ENCODE measurements at regions not wholly inside any gene's neighbourhood (a gene's known extent, or its start where the extent isn't known, plus 50 kb on each side); places are given as distances from the start of the nearest gene placed in this dataset.

- TF ChIP-seq ZNF610 (tag by site-specific recombination; IDR thresholded peaks at IDR 0.05; ENCODE audit: borderline replicate concordance) (no peak), SP7 (tag by site-specific recombination; IDR thresholded peaks at IDR 0.05) (peak; percentile 51; the same call in 1 of the 2 replicates), ZSCAN30 (tag by site-specific recombination; IDR thresholded peaks at IDR 0.05) (no peak), ZNF398 (tag by site-specific recombination; IDR thresholded peaks at IDR 0.05) (peak; percentile 67; the same call in 1 of the 2 replicates), KLF1 (tag by site-specific recombination; IDR thresholded peaks at IDR 0.05) (peak; percentile 21; the same call in 1 of the 2 replicates), ZFHX2 (tag by site-specific recombination; conservative IDR thresholded peaks at IDR 0.05) (peak; percentile 94), ELK4 (IDR thresholded peaks at IDR 0.05; ENCODE audit: borderline replicate concordance, low read depth, low read length) (no peak)
These were observed 78.8 kb upstream of the CRHR1 start (continued) for GRCh38 chr17:45705123-45706009.

- Histone ChIP-seq H3K9me3 (ENCODE audit: control insufficient read depth, insufficient read depth, low read depth, low read length) (no peaks in the 10 kb centered on the region), H3K4me1 (ENCODE audit: control insufficient read depth, insufficient read depth, low read length) (0 out of 2 replicates have a peak, but pooled peaks cover 2% of the 10 kb centered on the region), H3K27ac (ENCODE audit: extremely low read depth, low read depth, low read length) (no peak overlapping the region), H3K36me3 (ENCODE audit: control insufficient read depth in 2 of 2, insufficient read depth in 1 of 2, low read length in 2 of 2) (no peaks in the 10 kb centered on the region), H3K4me3 (ENCODE audit: low read depth, low read length) (no peak overlapping the region)
- ChIA-PET CTCF (no interaction called here), POLR2A (no interaction called here)
- TF ChIP-seq ZNF529 (tag by site-specific recombination; IDR thresholded peaks at IDR 0.05; ENCODE audit: insufficient replicate concordance) (no peak), ZNF623 (tag by site-specific recombination; IDR thresholded peaks at IDR 0.05) (peak; percentile 96)
These were observed 78.1 kb upstream of the CRHR1 start for GRCh38 chr17:45706033-45706432.

GRCh38 chr17:45708707-45709290, 75.3 kb upstream of the CRHR1 start:
- TF ChIP-seq ZFHX2 (tag by site-specific recombination; conservative IDR thresholded peaks at IDR 0.05), result no peak
- H3K4me1 ChIP-seq (ENCODE audit: control insufficient read depth, insufficient read depth, low read length), result 0 out of 2 replicates have a peak, but pooled peaks cover 2% of the 10 kb centered on the region
- H3K27ac ChIP-seq (ENCODE audit: extremely low read depth, low read depth, low read length), result no peak overlapping the region
- CTCF ChIA-PET, result no interaction called here
- POLR2A ChIA-PET, result no interaction called here
- H3K36me3 ChIP-seq (ENCODE audit: control insufficient read depth in 2 of 2, insufficient read depth in 1 of 2, low read length in 2 of 2), result no peaks in the 10 kb centered on the region
- no peaks in the 10 kb centered on the region for H3K9me3 ChIP-seq (ENCODE audit: control insufficient read depth, insufficient read depth, low read depth, low read length)
- no peak overlapping the region for H3K4me3 ChIP-seq (ENCODE audit: low read depth, low read length)

GRCh38 chr17:45709728-45710288, 74.3 kb upstream of the CRHR1 start:
- ChIA-PET POLR2A (no interaction called here), CTCF (no interaction called here)
- H3K36me3 ChIP-seq (ENCODE audit: control insufficient read depth in 2 of 2, insufficient read depth in 1 of 2, low read length in 2 of 2), result no peaks in the 10 kb centered on the region
- H3K4me3 ChIP-seq (ENCODE audit: low read depth, low read length), result no peak overlapping the region
- no peaks in the 10 kb centered on the region for H3K9me3 ChIP-seq (ENCODE audit: control insufficient read depth, insufficient read depth, low read depth, low read length)
- TF ChIP-seq KLF16 (tag by site-specific recombination; IDR thresholded peaks at IDR 0.05) (no peak), ZNF157 (tag by site-specific recombination; IDR thresholded peaks at IDR 0.05) (no peak), ZFHX2 (tag by site-specific recombination; conservative IDR thresholded peaks at IDR 0.05) (no peak), ZNF670 (tag by site-specific recombination; IDR thresholded peaks at IDR 0.05; ENCODE audit: low read depth) (no peak), ZNF629 (tag by site-specific recombination; IDR thresholded peaks at IDR 0.05) (no peak)
- H3K27ac ChIP-seq (ENCODE audit: extremely low read depth, low read depth, low read length), result no peak overlapping the region
- H3K4me1 ChIP-seq (ENCODE audit: control insufficient read depth, insufficient read depth, low read length), result 0 out of 2 replicates have a peak, but pooled peaks cover 2% of the 10 kb centered on the region

Data from HEK293 (cell line).